GM12878 (cell line): ENCODE measurements at regions not wholly inside any gene's neighbourhood (a gene's known extent, or its start where the extent isn't known, plus 50 kb on each side); places are given as distances from the start of the nearest gene placed in this dataset.

ENCODE experiments used
- ATAC-seq: fragments of 200-7000 bp; cut with Tn5 transposase; 3 replicates; pipeline ENCODE4 v1.9.1; 2020; ENCODE audit warnings: mild to moderate bottlenecking, moderate library complexity
- BruUV-seq: library from RNA; stranded (reverse); fragments of 400-500 nt; replicated peaks from 2 replicates; lab custom pipeline; 2021; lab: Mats Ljungman, UMichigan
- CTCF ChIA-PET: fragments of 300-600 bp; sonication (Branson Sonifier 250); formaldehyde crosslinking; extraction: SDS; loops from one replicate; lab custom pipeline; 2021; ENCODE audit warnings: inconsistent platforms; lab: Yijun Ruan, JAX
- POLR2A ChIA-PET: fragments of 350-600 bp; formaldehyde crosslinking; extraction: SDS; loops from one replicate; lab custom pipeline; 2021; ENCODE audit warnings: inconsistent platforms; lab: Charles Lee
- RAD21 ChIA-PET: fragments of 300-600 bp; sonication (Branson Sonifier 250); formaldehyde crosslinking; loops from one replicate; lab custom pipeline; 2023; ENCODE audit warnings: antibody characterized with exemption; ENCODE audit not compliant: unreplicated experiment; lab: Charles Lee
- SMC1A ChIA-PET: fragments of 300-600 bp; sonication (Branson Sonifier 250); formaldehyde crosslinking; loops from one replicate; lab custom pipeline; 2023; ENCODE audit not compliant: unreplicated experiment, uncharacterized antibody; lab: Charles Lee
- DNase-seq: peaks from one replicate; pipeline ENCODE4 v3.0.0-alpha.2; 2011; ENCODE audit warnings: low read depth, low spot score
- FAIRE-seq: peaks from 3 replicates; lab custom pipeline; 2011; peaks lifted over from hg19 to GRCh38; lab: Jason Lieb, UNC
- H2AFZ ChIP-seq: 2 replicates; pipeline ENCODE4 v1.6.0; 2011; ENCODE audit warnings: low read depth, low read length, control low read depth; ENCODE audit not compliant: control insufficient read depth
- H3K27ac ChIP-seq: 2 replicates; pipeline ENCODE4 v1.5.1; 2011; ENCODE audit warnings: control low read depth; ENCODE audit not compliant: control insufficient read depth, insufficient read depth
- H3K27me3 ChIP-seq, 2 experiments: replicated peaks in 1 of 2; 2 replicates each; pipeline versions ENCODE4 v1.6.0 to v1.6.1; 2011; ENCODE audit warnings: low read length in 1 of 2; ENCODE audit not compliant: control insufficient read depth in 2 of 2, insufficient read depth in 2 of 2
- H3K36me3 ChIP-seq, 2 experiments: 2 replicates each; pipeline ENCODE4 v1.5.1; 2011; ENCODE audit warnings: low read length in 1 of 2; ENCODE audit not compliant: control insufficient read depth in 2 of 2, insufficient read depth in 2 of 2
- H3K4me1 ChIP-seq: 2 replicates; pipeline ENCODE4 v1.6.1; 2011; ENCODE audit warnings: mild to moderate bottlenecking, low read length, moderate library complexity, mixed read lengths; ENCODE audit not compliant: control insufficient read depth, insufficient read depth
- H3K4me2 ChIP-seq: 2 replicates; pipeline ENCODE4 v1.6.0; 2011; ENCODE audit warnings: control low read depth; ENCODE audit not compliant: control insufficient read depth, insufficient read depth
- H3K4me3 ChIP-seq: fragments of 200-600 bp; sonication (generic); 2 replicates; pipeline ENCODE4 v1.5.1; 2016
- H3K79me2 ChIP-seq: 2 replicates; pipeline ENCODE4 v1.6.0; 2011; ENCODE audit warnings: low read length; ENCODE audit not compliant: control insufficient read depth, insufficient read depth
- H3K9ac ChIP-seq: 2 replicates; pipeline ENCODE4 v1.8.0; 2011; ENCODE audit warnings: low read length, control low read depth, mixed read lengths; ENCODE audit not compliant: control insufficient read depth, insufficient read depth
- H3K9me3 ChIP-seq: replicated peaks from 3 replicates; pipeline ENCODE4 v1.5.1; 2011; ENCODE audit warnings: mild to moderate bottlenecking, low read length; ENCODE audit not compliant: control insufficient read depth, insufficient read depth
- H4K20me1 ChIP-seq: 2 replicates; pipeline ENCODE4 v1.6.0; 2011; ENCODE audit not compliant: control insufficient read depth, insufficient read depth
- CBX5 ChIP-seq: sonication (generic); IDR thresholded peaks from 2 replicates; pipeline ENCODE4 v1.6.1; 2016; ENCODE audit warnings: low read depth, moderate library complexity, mild to moderate bottlenecking, inconsistent platforms
- EED ChIP-seq: sonication (generic); IDR thresholded peaks from 2 replicates; pipeline ENCODE4 v1.6.1; 2016; ENCODE audit warnings: antibody characterized with exemption, low read depth
- EZH2 ChIP-seq: IDR thresholded peaks from 2 replicates; pipeline ENCODE4 v1.6.1; 2012; ENCODE audit warnings: low read depth, mild to moderate bottlenecking, control low read depth, inconsistent platforms, low read length, borderline replicate concordance; ENCODE audit not compliant: control insufficient read depth
- FOXK2 ChIP-seq: fragments of 450-650 bp; IDR thresholded peaks from 2 replicates; pipeline ENCODE4 v1.6.1; 2017; ENCODE audit warnings: mild to moderate bottlenecking, moderate library complexity
- KDM1A ChIP-seq: fragments of 200-600 bp; sonication (generic); IDR thresholded peaks from 2 replicates; pipeline ENCODE4 v1.6.1; 2016; ENCODE audit warnings: borderline replicate concordance
- LARP7 ChIP-seq: fragments of 450-650 bp; IDR thresholded peaks from 2 replicates; pipeline ENCODE4 v1.6.1; 2017; ENCODE audit warnings: mild to moderate bottlenecking
- MTA3 ChIP-seq: IDR thresholded peaks from 2 replicates; pipeline ENCODE4 v1.6.1; 2012; ENCODE audit warnings: low read length, inconsistent platforms, borderline replicate concordance
- RB1 ChIP-seq: fragments of 450-650 bp; formaldehyde crosslinking; IDR thresholded peaks from 2 replicates; pipeline ENCODE4 v1.6.1; 2017; ENCODE audit warnings: mild to moderate bottlenecking, borderline replicate concordance
- RCOR1 ChIP-seq: conservative IDR thresholded peaks from 2 replicates; pipeline ENCODE4 v1.6.1; 2012; ENCODE audit warnings: low read depth, low read length, improper control_type of control experiment
- RELA ChIP-seq: fragments of 450-650 bp; IDR thresholded peaks from 2 replicates; pipeline ENCODE4 v1.8.0; 2014; ENCODE audit warnings: borderline replicate concordance; ENCODE audit not compliant: partially characterized antibody
- SIN3A ChIP-seq: IDR thresholded peaks from 2 replicates; pipeline ENCODE4 v1.6.1; 2012; ENCODE audit warnings: low read depth, low read length, improper control_type of control experiment
- SRF ChIP-seq, 2 experiments: IDR thresholded peaks; 2 replicates each; pipeline ENCODE4 v1.6.1; 2011; ENCODE audit warnings: low read depth in 2 of 2, low read length in 2 of 2, mild to moderate bottlenecking in 1 of 2, moderate library complexity in 1 of 2
- ZNF207 ChIP-seq: fragments of 450-650 bp; IDR thresholded peaks from 2 replicates; pipeline ENCODE4 v1.6.1; 2014; ENCODE audit warnings: antibody characterized with exemption, mild to moderate bottlenecking, borderline replicate concordance
- WGBS: methylation state at CpG from one replicate; pipeline ENCODE4 v1.1.6; 2016; ENCODE audit warnings: low lambda C conversion rate; ENCODE audit not compliant: insufficient replicate concordance, insufficient coverage; ENCODE audit errors: missing lambda C conversion rate; 5-methylcytosine and 5-hydroxymethylcytosine counted together
- in situ Hi-C: fragments of 300-500 bp; cut with MboI; formaldehyde crosslinking; loops from 9 replicates; pipeline ENCODE4 v1.14.3; 2018; ENCODE audit warnings: mixed read lengths
- intact Hi-C: fragments of 100-400 bp; cut with micrococcal nuclease; formaldehyde crosslinking; loops from one replicate; pipeline ENCODE4 v1.14.2; 2022; ENCODE audit not compliant: unreplicated experiment
- TF ChIP-seq, protein P1 (sequence below): fragments of 450-650 bp; IDR thresholded peaks from 2 replicates; pipeline ENCODE4 v1.6.1; 2017; ENCODE audit warnings: low read depth, mild to moderate bottlenecking, moderate library complexity
- TF ChIP-seq, protein P2 (sequence below): IDR thresholded peaks from 2 replicates; pipeline ENCODE4 v1.6.1; 2012; ENCODE audit warnings: low read length, inconsistent platforms
- TF ChIP-seq, protein P3 (sequence below): IDR thresholded peaks from 2 replicates; pipeline ENCODE4 v1.6.1; 2011; ENCODE audit warnings: borderline replicate concordance, low read depth, mild to moderate bottlenecking, moderate library complexity, mixed read lengths, low read length; ENCODE audit not compliant: insufficient read depth; ENCODE audit errors: extremely low read length

DNA sequence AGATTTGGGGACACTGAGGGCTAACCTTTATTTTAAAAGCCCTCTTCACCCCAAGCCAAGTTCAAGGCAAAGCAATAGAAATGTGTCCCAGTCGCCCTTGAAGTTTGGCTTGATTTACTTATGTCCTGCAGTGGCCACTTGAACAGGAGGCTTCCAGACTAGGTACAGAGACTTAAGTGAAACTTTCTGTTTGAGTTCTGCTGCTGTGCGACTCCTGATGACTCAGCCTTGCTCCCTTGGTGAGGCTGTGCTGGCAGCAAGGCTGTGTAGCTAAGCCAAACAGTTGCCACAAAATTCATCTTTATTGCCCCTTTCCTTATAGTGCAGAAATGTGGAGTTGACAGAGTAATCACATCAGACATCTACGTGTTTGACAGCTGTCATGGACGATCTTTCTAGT, 68.8 kb upstream of the NTRK2 start:
- ATAC-seq (no peak), DNase-seq (no peak)
- no peaks in the 10 kb centered on the region; the same call in 2 of the 3 replicates for H3K9me3 ChIP-seq
- CTCF ChIA-PET = no interaction called here
- H3K27me3 ChIP-seq = no peaks in the 10 kb centered on the region
- WGBS = 8% methylated on average over 4 of the region's 4 CpGs
- H3K27ac ChIP-seq = no peak overlapping the region
- POLR2A ChIA-PET = no interaction called here
- no peaks in the 10 kb centered on the region for H3K36me3 ChIP-seq
- RAD21 ChIA-PET = no interaction called here
- H3K4me3 ChIP-seq = no peak overlapping the region
- TF ChIP-seq MTA3 (no peak), RB1 (no peak), CBX5 (no peak), EZH2 (no peak), EED (no peak), RCOR1 (no peak), FOXK2 (no peak), SRF (IDR thresholded peaks at IDR 0.05; ENCODE audit: low read depth in 2 of 2, low read length in 2 of 2) (no peak), KDM1A (no peak), ZNF207 (no peak), LARP7 (no peak), RELA (no peak), SIN3A (no peak)
- TF ChIP-seq, protein P1, sequence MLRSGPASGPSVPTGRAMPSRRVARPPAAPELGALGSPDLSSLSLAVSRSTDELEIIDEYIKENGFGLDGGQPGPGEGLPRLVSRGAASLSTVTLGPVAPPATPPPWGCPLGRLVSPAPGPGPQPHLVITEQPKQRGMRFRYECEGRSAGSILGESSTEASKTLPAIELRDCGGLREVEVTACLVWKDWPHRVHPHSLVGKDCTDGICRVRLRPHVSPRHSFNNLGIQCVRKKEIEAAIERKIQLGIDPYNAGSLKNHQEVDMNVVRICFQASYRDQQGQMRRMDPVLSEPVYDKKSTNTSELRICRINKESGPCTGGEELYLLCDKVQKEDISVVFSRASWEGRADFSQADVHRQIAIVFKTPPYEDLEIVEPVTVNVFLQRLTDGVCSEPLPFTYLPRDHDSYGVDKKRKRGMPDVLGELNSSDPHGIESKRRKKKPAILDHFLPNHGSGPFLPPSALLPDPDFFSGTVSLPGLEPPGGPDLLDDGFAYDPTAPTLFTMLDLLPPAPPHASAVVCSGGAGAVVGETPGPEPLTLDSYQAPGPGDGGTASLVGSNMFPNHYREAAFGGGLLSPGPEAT = no peak
- TF ChIP-seq, protein P2, sequence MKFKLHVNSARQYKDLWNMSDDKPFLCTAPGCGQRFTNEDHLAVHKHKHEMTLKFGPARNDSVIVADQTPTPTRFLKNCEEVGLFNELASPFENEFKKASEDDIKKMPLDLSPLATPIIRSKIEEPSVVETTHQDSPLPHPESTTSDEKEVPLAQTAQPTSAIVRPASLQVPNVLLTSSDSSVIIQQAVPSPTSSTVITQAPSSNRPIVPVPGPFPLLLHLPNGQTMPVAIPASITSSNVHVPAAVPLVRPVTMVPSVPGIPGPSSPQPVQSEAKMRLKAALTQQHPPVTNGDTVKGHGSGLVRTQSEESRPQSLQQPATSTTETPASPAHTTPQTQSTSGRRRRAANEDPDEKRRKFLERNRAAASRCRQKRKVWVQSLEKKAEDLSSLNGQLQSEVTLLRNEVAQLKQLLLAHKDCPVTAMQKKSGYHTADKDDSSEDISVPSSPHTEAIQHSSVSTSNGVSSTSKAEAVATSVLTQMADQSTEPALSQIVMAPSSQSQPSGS = no peak
- TF ChIP-seq, protein P3, sequence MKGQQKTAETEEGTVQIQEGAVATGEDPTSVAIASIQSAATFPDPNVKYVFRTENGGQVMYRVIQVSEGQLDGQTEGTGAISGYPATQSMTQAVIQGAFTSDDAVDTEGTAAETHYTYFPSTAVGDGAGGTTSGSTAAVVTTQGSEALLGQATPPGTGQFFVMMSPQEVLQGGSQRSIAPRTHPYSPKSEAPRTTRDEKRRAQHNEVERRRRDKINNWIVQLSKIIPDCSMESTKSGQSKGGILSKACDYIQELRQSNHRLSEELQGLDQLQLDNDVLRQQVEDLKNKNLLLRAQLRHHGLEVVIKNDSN = no peak
- TF ChIP-seq, all 136 proteins: peak for 0
- Histone ChIP-seq H3K9ac (no peak overlapping the region), H3K4me2 (no peak overlapping the region), H2AFZ (no peak overlapping the region), H4K20me1 (no peaks in the 10 kb centered on the region), H3K4me1 (no peaks in the 10 kb centered on the region), H3K79me2 (no peaks in the 10 kb centered on the region)
- BruUV-seq = no TSS peak
- SMC1A ChIA-PET = no interaction called here
- in situ Hi-C loops (no loop called here), intact Hi-C loops (no loop called here)
- FAIRE-seq = no peak
